Kidney epithelial cell (primary cell): ENCODE measurements at regions not wholly inside any gene's neighbourhood (a gene's known extent, or its start where the extent isn't known, plus 50 kb on each side); places are given as distances from the start of the nearest gene placed in this dataset.

Experiments used
- DNase-seq: peaks from one replicate; pipeline ENCODE4 v3.0.0-alpha.2; 2010; ENCODE audit warnings: low read depth
- H3K27me3 ChIP-seq: 2 replicates; pipeline ENCODE4 v1.6.0; 2011; ENCODE audit warnings: low read length; ENCODE audit not compliant: control insufficient read depth, insufficient read depth
- H3K36me3 ChIP-seq: 2 replicates; pipeline ENCODE4 v1.5.1; 2011; ENCODE audit warnings: low read length; ENCODE audit not compliant: control insufficient read depth, insufficient read depth
- H3K4me3 ChIP-seq: 2 replicates; pipeline ENCODE4 v1.5.1; 2011; ENCODE audit warnings: low read depth, mild to moderate bottlenecking, control low read depth, low read length
- CTCF ChIP-seq: IDR thresholded peaks from 2 replicates; pipeline ENCODE4 v1.5.1; 2011; ENCODE audit warnings: mild to moderate bottlenecking, moderate library complexity, low read length, control low read depth, inconsistent platforms; ENCODE audit not compliant: insufficient read depth, poor library complexity, severe bottlenecking

GRCh38 chr6:145547594-145548335 lies 187.6 kb downstream of the EPM2A start:
- no peak for TF ChIP-seq CTCF
- DNase-seq: no peak
- H3K36me3 ChIP-seq: no peaks in the 10 kb centered on the region
- H3K27me3 ChIP-seq: no peaks in the 10 kb centered on the region
- H3K4me3 ChIP-seq: no peak overlapping the region

GRCh38 chr6:145548933-145549648 lies 186.2 kb downstream of the EPM2A start:
- no peak for TF ChIP-seq CTCF
- H3K4me3 ChIP-seq: no peak overlapping the region
- no peaks in the 10 kb centered on the region for H3K27me3 ChIP-seq
- no peak for DNase-seq
- no peaks in the 10 kb centered on the region for H3K36me3 ChIP-seq

GRCh38 chr6:145551164-145551563 lies 184.2 kb downstream of the EPM2A start:
- H3K36me3 ChIP-seq: no peaks in the 10 kb centered on the region
- no peak overlapping the region for H3K4me3 ChIP-seq
- H3K27me3 ChIP-seq: no peaks in the 10 kb centered on the region
- DNase-seq: no peak
- TF ChIP-seq CTCF: no peak

- Histone ChIP-seq H3K36me3 (no peaks in the 10 kb centered on the region), H3K4me3 (no peak overlapping the region), H3K27me3 (no peaks in the 10 kb centered on the region)
- no peak for TF ChIP-seq CTCF
- no peak for DNase-seq
Measured at GRCh38 chr6:145555084-145555483, 180.2 kb downstream of the EPM2A start.

GRCh38 chr6:145557474-145557873 lies 177.8 kb downstream of the EPM2A start:
- DNase-seq: no peak
- Histone ChIP-seq H3K36me3 (no peaks in the 10 kb centered on the region), H3K27me3 (no peaks in the 10 kb centered on the region), H3K4me3 (no peak overlapping the region)
- no peak for TF ChIP-seq CTCF
